GM12872 (cell line): ENCODE measurements at regions not wholly inside any gene's neighbourhood (a gene's known extent, or its start where the extent isn't known, plus 50 kb on each side); places are given as distances from the start of the nearest gene placed in this dataset.

Experiments
- CTCF ChIP-seq: IDR thresholded peaks from 3 replicates; pipeline ENCODE4 v1.5.1; 2011; ENCODE audit warnings: low read depth, mild to moderate bottlenecking, low read length, moderate library complexity; ENCODE audit not compliant: insufficient read depth

- no peak for TF ChIP-seq CTCF
Measured at GRCh38 chr14:39681782-39682399, 249.7 kb upstream of the FBXO33 start.

- no peak for TF ChIP-seq CTCF
Measured at GRCh38 chr14:39680777-39681176, 248.5 kb upstream of the FBXO33 start.

- no peak for TF ChIP-seq CTCF
Measured at GRCh38 chr14:39673734-39674133, 241.5 kb upstream of the FBXO33 start.

GRCh38 chr14:39673270-39673711, 241.1 kb upstream of the FBXO33 start:
- no peak for TF ChIP-seq CTCF

GRCh38 chr14:39668449-39668848, 236.2 kb upstream of the FBXO33 start:
- TF ChIP-seq CTCF, result no peak

- TF ChIP-seq CTCF, result no peak
Measured at GRCh38 chr14:39666386-39666785, 234.2 kb upstream of the FBXO33 start.

- TF ChIP-seq CTCF, result no peak
Measured at GRCh38 chr14:39665075-39665475, 232.8 kb upstream of the FBXO33 start.
